GM18868 (cell line): ENCODE measurements at regions not wholly inside any gene's neighbourhood (a gene's known extent, or its start where the extent isn't known, plus 50 kb on each side); places are given as distances from the start of the nearest gene placed in this dataset.

ENCODE experiments used
- ATAC-seq: cut with Tn5 transposase; IDR thresholded peaks from one replicate; pipeline ENCODE4 v1.9.1; 2021; ENCODE audit warnings: mild to moderate bottlenecking, moderate library complexity; ENCODE audit not compliant: unreplicated experiment

GRCh38 chr5:174877987-174878386, 153.6 kb downstream of the MSX2 start:
- no peak for ATAC-seq

GRCh38 chr5:174872271-174872670, 147.9 kb downstream of the MSX2 start:
- no peak for ATAC-seq

GRCh38 chr5:174852143-174852542, 127.8 kb downstream of the MSX2 start:
- ATAC-seq, result no peak

- no peak for ATAC-seq
These were observed 126.3 kb downstream of the MSX2 start for GRCh38 chr5:174850565-174851169.

- no peak for ATAC-seq
These were observed 125.0 kb downstream of the MSX2 start for GRCh38 chr5:174849426-174849825.

GRCh38 chr5:174844971-174845370, 120.6 kb downstream of the MSX2 start:
- ATAC-seq, result no peak

GRCh38 chr5:174843263-174844250, 119.2 kb downstream of the MSX2 start:
- ATAC-seq, result no peak

- ATAC-seq, result no peak
These were observed 116.1 kb downstream of the MSX2 start for GRCh38 chr5:174840435-174840834.

- ATAC-seq, result no peak
These were observed 114.8 kb downstream of the MSX2 start for GRCh38 chr5:174839196-174839595.

GRCh38 chr5:174837919-174838902, 113.8 kb downstream of the MSX2 start:
- ATAC-seq, result no peak

GRCh38 chr5:174834081-174834480, 109.7 kb downstream of the MSX2 start:
- no peak for ATAC-seq

- ATAC-seq, result no peak
These were observed 108.4 kb downstream of the MSX2 start for GRCh38 chr5:174832811-174833210.

- no peak for ATAC-seq
These were observed 107.6 kb downstream of the MSX2 start for GRCh38 chr5:174832025-174832424.

- no peak for ATAC-seq
These were observed 106.8 kb downstream of the MSX2 start for GRCh38 chr5:174831031-174831660.

- no peak for ATAC-seq
These were observed 105.1 kb downstream of the MSX2 start for GRCh38 chr5:174829511-174829864.

GRCh38 chr5:174828804-174829510, 104.6 kb downstream of the MSX2 start:
- no peak for ATAC-seq

GRCh38 chr5:174827558-174827957, 103.2 kb downstream of the MSX2 start:
- ATAC-seq, result no peak

- no peak for ATAC-seq
These were observed 101.2 kb downstream of the MSX2 start for GRCh38 chr5:174825587-174825986.

- no peak for ATAC-seq
These were observed 94.0 kb downstream of the MSX2 start for GRCh38 chr5:174818430-174818829.

GRCh38 chr5:174817610-174818009, 93.2 kb downstream of the MSX2 start:
- ATAC-seq, result no peak
